Spleen (tissue), 11 donors: ENCODE measurements at regions not wholly inside any gene's neighbourhood (a gene's known extent, or its start where the extent isn't known, plus 50 kb on each side); places are given as distances from the start of the nearest gene placed in this dataset.

Experiments used
- DNase-seq: peaks from one replicate; pipeline ENCODE4 v3.0.0-alpha.2; 2020
- H3K27ac ChIP-seq, 8 donors: fragments of 200-600 bp; sonication (generic) in 7 of 8; 1 replicate in 4 of 8; 2 replicates in 4 of 8; pipeline versions ENCODE4 v1.5.0 to v1.8.0; 2016 to 2021; ENCODE audit warnings: inconsistent platforms in 4 of 8, mild to moderate bottlenecking in 4 of 8, moderate library complexity in 1 of 8
- H3K27me3 ChIP-seq, 7 donors: fragments of 200-600 bp; sonication (generic) in 6 of 7; replicated peaks in 1 of 7; 1 replicate in 4 of 7; 2 replicates in 3 of 7; pipeline versions ENCODE4 v1.5.0 to v1.8.0; 2016 to 2021; ENCODE audit warnings: inconsistent platforms in 3 of 7, mild to moderate bottlenecking in 1 of 7
- H3K36me3 ChIP-seq, 6 donors: fragments of 200-600 bp; sonication (generic) in 5 of 6; 1 replicate in 4 of 6; 2 replicates in 2 of 6; pipeline versions ENCODE4 v1.5.0 to v1.8.0; 2016 to 2021; ENCODE audit warnings: inconsistent platforms in 2 of 6
- H3K4me1 ChIP-seq, 6 donors: fragments of 200-600 bp; sonication (generic) in 5 of 6; 1 replicate in 3 of 6; 2 replicates in 3 of 6; pipeline versions ENCODE4 v1.5.0 to v1.8.0; 2016 to 2021; ENCODE audit warnings: inconsistent platforms in 3 of 6
- H3K4me3 ChIP-seq, 8 donors: fragments of 200-600 bp; sonication (generic) in 7 of 8; 1 replicate in 4 of 8; 2 replicates in 4 of 8; pipeline versions ENCODE4 v1.5.0 to v1.8.0; 2016 to 2021; ENCODE audit warnings: inconsistent platforms in 4 of 8, mild to moderate bottlenecking in 4 of 8, moderate library complexity in 2 of 8
- H3K9me3 ChIP-seq, 8 donors: fragments of 200-600 bp; sonication (generic) in 7 of 8; 1 replicate in 4 of 8; 2 replicates in 4 of 8; pipeline versions ENCODE4 v1.5.0 to v1.8.0; 2016 to 2021; ENCODE audit warnings: inconsistent platforms in 4 of 8
- CTCF ChIP-seq, 11 experiments: fragments of 200-600 bp in 7 of 11; fragments of 450-650 bp in 4 of 11; sonication (generic) in 4 of 11; IDR thresholded peaks in 8 of 11; conservative IDR thresholded peaks in 3 of 11; 1 replicate in 7 of 11; 2 replicates in 4 of 11; pipeline versions ENCODE4 v1.4.0 to v1.8.0; 2016 to 2021; ENCODE audit warnings: antibody characterized with exemption in 11 of 11, inconsistent platforms in 4 of 11, mild to moderate bottlenecking in 1 of 11
- POLR2A ChIP-seq, 3 donors: fragments of 450-650 bp; IDR thresholded peaks; one replicate each; pipeline ENCODE4 v1.5.1; 2017; ENCODE audit warnings: antibody characterized with exemption in 3 of 3, mild to moderate bottlenecking in 1 of 3
- POLR2AphosphoS5 ChIP-seq, 3 donors: sonication (generic); formaldehyde crosslinking; IDR thresholded peaks; one replicate each; pipeline ENCODE4 v1.5.1; 2017; ENCODE audit warnings: antibody characterized with exemption in 3 of 3
- whole genome bisulfite sequencing, 5 donors: extraction: QIAGEN DNeasy Blood & Tissue Kit in 3 of 5; methylation state at CpG; one replicate each; pipeline versions ENCODE4 v1.1.5 to v1.1.7; 2013 to 2018; 5-methylcytosine and 5-hydroxymethylcytosine counted together
- intact Hi-C: fragments of 100-400 bp; cut with DNase I; formaldehyde crosslinking; loops from one replicate; pipeline ENCODE4 v1.15.0; 2023; ENCODE audit warnings: low total_unique reads
- donor health status: healthy with polysubstance abuse.
- donor health status: DM: no; HTN: no; CAD: no; lungs with moderate emphysema.
- donor health status: DM: no; HTN: no; CAD: no.
- donor health status: Bipolar disorder and iron deficiency.
- donor health status: healthy.
- donor health status: DM: no; HTN: no; CAD: no.
- donor health status: DM: yes; HTN: yes; CAD: no.

DNA sequence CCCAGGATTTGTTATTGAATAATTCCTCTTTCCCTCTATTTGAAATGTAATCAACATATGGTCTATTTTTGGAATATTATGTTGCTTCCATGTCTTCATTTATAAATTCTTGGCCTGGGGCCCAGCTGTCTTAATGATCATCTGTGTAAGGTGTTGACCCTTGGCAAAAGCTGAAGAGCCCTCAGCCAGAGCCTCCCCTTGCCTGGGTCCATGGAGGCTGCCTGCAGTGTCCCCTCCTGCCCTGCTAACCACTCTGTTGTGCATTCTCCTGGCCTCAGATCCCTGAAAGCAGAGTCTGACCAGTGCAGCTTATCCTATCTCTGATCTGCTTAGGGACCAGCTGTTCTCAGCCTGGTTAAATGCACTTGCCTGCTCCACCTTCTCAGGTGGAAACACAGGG, 226.1 kb upstream of the APCDD1 start:
- intact Hi-C loops: no loop called here
- peaks cover 0 to 42% (median 24%) of the 10 kb centered on the region in 8 donors for H3K9me3 ChIP-seq
- TF ChIP-seq CTCF (IDR thresholded peaks at IDR 0.05 in 8 of 11, conservative IDR thresholded peaks at IDR 0.05 in 3 of 11) (no peak), POLR2AphosphoS5 (IDR thresholded peaks at IDR 0.05) (no peak)
- H3K27ac ChIP-seq: no peak overlapping the region
- H3K4me1 ChIP-seq: no peaks in the 10 kb centered on the region
- H3K36me3 ChIP-seq: no peaks in the 10 kb centered on the region
- no peak overlapping the region for H3K4me3 ChIP-seq
- DNase-seq: no peak
- no peaks in the 10 kb centered on the region for H3K27me3 ChIP-seq

DNA sequence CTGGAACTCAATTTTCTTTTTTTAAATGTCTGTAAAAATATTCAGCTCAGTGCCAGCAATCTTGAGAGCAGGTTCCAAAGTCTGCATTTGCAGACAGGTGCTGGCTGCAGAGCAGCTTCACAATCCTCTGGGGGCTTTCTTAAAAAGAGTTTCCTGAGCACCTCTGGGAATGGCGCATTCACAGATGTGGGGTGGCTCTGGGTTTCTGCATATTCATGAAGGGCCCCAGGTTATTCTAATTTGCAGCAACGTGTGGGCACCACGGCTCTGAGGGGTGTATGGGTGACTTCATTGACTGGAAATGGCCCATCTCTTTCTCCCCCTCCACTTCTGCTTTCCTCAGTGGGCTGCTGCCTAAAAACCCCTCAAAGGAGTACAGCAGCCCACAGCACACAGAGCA, 225.0 kb upstream of the APCDD1 start:
- Histone ChIP-seq H3K27me3 (no peaks in the 10 kb centered on the region), H3K9me3 (peaks cover 0 to 35% (median 24%) of the 10 kb centered on the region in 8 donors), H3K4me3 (no peak overlapping the region), H3K4me1 (no peaks in the 10 kb centered on the region), H3K36me3 (no peaks in the 10 kb centered on the region), H3K27ac (no peak overlapping the region)
- TF ChIP-seq POLR2AphosphoS5 (IDR thresholded peaks at IDR 0.05) (no peak), CTCF (IDR thresholded peaks at IDR 0.05 in 8 of 11, conservative IDR thresholded peaks at IDR 0.05 in 3 of 11) (no peak), POLR2A (IDR thresholded peaks at IDR 0.05) (no peak)
- intact Hi-C loops: no loop called here
- 58 to 91% (median 69%) methylated on average over 3 of the region's 3 CpGs for WGBS, 5 donors
- no peak for DNase-seq

DNA sequence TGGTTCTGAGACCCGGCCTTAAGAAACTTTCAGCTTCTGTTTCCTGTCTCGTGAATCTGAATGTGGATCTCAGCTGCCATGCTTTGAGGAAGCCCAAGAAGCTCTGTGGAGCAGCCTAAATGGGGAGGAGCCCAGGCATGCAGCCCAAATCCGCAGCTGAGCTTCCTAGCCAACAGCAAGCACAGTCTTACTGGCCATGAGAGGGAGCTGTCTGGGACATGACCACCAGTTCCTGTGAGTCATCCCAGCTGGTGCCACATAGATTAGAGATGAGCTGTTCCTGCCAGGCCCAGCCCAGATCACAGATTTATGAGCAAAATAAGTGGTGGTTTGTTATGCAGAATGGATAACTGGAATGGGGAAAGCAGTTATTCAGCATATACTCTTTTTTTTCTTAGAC, 224.4 kb upstream of the APCDD1 start:
- Histone ChIP-seq H3K27ac (no peak overlapping the region), H3K4me1 (no peaks in the 10 kb centered on the region), H3K27me3 (no peaks in the 10 kb centered on the region), H3K4me3 (no peak overlapping the region), H3K36me3 (no peaks in the 10 kb centered on the region), H3K9me3 (peaks cover 0 to 29% (median 20%) of the 10 kb centered on the region in 8 donors)
- no peak for DNase-seq
- no peak for TF ChIP-seq POLR2AphosphoS5 (IDR thresholded peaks at IDR 0.05)
- TF ChIP-seq POLR2A (IDR thresholded peaks at IDR 0.05): no peak
- no peak for TF ChIP-seq CTCF (IDR thresholded peaks at IDR 0.05 in 8 of 11, conservative IDR thresholded peaks at IDR 0.05 in 3 of 11)
- WGBS, 5 donors: 83 to 93% (median 87%) methylated on average over 3 of the region's 3 CpGs
- intact Hi-C loops: no loop called here

DNA sequence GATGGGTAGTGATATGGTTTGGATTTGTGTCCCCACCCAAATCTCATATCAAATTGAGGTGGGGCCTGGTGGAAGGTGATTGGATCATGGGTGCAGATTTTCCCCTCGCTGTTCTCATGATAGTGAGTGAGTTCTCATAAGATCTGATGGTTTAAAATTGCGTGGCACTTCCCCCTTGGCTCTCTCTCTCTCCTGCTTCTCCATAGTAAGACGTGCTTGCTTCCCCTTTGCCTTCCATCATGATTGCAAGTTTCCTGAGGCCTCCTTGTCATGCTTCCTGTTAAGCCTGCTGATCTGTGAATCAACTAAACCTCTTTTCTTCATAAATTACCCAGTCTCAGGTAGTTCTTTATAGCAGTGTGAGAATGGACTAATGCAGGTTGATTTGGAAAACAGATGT, 223.2 kb upstream of the APCDD1 start:
- WGBS, 5 donors: 28 to 67% (median 38%) methylated on average over 3 of the region's 3 CpGs
- Histone ChIP-seq H3K27ac (no peak overlapping the region), H3K9me3 (peaks cover 0 to 18% (median 11%) of the 10 kb centered on the region in 8 donors), H3K4me3 (no peak overlapping the region), H3K4me1 (no peaks in the 10 kb centered on the region), H3K36me3 (no peaks in the 10 kb centered on the region), H3K27me3 (no peaks in the 10 kb centered on the region)
- intact Hi-C loops: no loop called here
- TF ChIP-seq POLR2AphosphoS5 (IDR thresholded peaks at IDR 0.05) (no peak), CTCF (IDR thresholded peaks at IDR 0.05 in 8 of 11, conservative IDR thresholded peaks at IDR 0.05 in 3 of 11) (no peak)
- DNase-seq: no peak
